ENCODE measurements at regions not wholly inside any gene's neighbourhood (a gene's known extent, or its start where the extent isn't known, plus 50 kb on each side); places are given as distances from the start of the nearest gene placed in this dataset.

DNA sequence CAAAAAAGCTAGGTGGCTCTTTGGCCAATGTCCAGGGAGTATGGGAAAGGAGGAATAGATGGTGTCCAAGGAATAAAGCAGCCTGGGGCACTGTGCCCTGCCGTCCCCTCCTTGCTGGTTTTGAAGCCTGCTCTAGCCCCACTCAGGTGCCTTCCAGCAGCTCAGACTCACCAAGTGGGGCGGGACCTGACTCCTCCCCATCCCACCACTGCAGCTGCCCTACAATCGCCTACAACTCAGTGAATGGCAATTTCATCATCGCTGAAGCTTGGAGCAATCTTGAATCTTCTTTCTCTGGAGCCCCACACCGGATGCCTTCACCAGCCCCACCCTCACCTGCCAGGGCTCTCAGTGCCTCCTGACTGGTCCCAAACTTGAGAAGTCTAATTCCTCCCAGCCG lies 56.4 kb upstream of the NXT1 start:
- TF ChIP-seq JUND (IDR thresholded peaks at IDR 0.05; ENCODE audit: low read depth, low read length), result no peak
- TF ChIP-seq, protein P1, sequence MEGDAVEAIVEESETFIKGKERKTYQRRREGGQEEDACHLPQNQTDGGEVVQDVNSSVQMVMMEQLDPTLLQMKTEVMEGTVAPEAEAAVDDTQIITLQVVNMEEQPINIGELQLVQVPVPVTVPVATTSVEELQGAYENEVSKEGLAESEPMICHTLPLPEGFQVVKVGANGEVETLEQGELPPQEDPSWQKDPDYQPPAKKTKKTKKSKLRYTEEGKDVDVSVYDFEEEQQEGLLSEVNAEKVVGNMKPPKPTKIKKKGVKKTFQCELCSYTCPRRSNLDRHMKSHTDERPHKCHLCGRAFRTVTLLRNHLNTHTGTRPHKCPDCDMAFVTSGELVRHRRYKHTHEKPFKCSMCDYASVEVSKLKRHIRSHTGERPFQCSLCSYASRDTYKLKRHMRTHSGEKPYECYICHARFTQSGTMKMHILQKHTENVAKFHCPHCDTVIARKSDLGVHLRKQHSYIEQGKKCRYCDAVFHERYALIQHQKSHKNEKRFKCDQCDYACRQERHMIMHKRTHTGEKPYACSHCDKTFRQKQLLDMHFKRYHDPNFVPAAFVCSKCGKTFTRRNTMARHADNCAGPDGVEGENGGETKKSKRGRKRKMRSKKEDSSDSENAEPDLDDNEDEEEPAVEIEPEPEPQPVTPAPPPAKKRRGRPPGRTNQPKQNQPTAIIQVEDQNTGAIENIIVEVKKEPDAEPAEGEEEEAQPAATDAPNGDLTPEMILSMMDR (IDR thresholded peaks at IDR 0.05 in 2 of 3, conservative IDR thresholded peaks at IDR 0.05 in 1 of 3; ENCODE audit: control insufficient read depth in 2 of 3, extremely low read depth in 1 of 3, insufficient read depth in 1 of 3, low read depth in 3 of 3, low read length in 3 of 3), result no peak
- TF ChIP-seq, protein P2, sequence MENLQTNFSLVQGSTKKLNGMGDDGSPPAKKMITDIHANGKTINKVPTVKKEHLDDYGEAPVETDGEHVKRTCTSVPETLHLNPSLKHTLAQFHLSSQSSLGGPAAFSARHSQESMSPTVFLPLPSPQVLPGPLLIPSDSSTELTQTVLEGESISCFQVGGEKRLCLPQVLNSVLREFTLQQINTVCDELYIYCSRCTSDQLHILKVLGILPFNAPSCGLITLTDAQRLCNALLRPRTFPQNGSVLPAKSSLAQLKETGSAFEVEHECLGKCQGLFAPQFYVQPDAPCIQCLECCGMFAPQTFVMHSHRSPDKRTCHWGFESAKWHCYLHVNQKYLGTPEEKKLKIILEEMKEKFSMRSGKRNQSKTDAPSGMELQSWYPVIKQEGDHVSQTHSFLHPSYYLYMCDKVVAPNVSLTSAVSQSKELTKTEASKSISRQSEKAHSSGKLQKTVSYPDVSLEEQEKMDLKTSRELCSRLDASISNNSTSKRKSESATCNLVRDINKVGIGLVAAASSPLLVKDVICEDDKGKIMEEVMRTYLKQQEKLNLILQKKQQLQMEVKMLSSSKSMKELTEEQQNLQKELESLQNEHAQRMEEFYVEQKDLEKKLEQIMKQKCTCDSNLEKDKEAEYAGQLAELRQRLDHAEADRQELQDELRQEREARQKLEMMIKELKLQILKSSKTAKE (IDR thresholded peaks at IDR 0.05; ENCODE audit: low read depth, poor library complexity, severe bottlenecking), result no peak
- no peak for TF ChIP-seq KAT2A (conservative IDR thresholded peaks at IDR 0.05; ENCODE audit: control insufficient read depth, low read depth, low read length)
- TF ChIP-seq EGR1 (IDR thresholded peaks at IDR 0.05; ENCODE audit: borderline replicate concordance in 1 of 2, low read depth in 2 of 2, low read length in 2 of 2), result no peak
- TF ChIP-seq, protein P3, sequence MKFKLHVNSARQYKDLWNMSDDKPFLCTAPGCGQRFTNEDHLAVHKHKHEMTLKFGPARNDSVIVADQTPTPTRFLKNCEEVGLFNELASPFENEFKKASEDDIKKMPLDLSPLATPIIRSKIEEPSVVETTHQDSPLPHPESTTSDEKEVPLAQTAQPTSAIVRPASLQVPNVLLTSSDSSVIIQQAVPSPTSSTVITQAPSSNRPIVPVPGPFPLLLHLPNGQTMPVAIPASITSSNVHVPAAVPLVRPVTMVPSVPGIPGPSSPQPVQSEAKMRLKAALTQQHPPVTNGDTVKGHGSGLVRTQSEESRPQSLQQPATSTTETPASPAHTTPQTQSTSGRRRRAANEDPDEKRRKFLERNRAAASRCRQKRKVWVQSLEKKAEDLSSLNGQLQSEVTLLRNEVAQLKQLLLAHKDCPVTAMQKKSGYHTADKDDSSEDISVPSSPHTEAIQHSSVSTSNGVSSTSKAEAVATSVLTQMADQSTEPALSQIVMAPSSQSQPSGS (IDR thresholded peaks at IDR 0.05; ENCODE audit: low read length), result no peak
- TF ChIP-seq RUNX3 (IDR thresholded peaks at IDR 0.05; ENCODE audit: low read length), result no peak
- TF ChIP-seq RELA (IDR thresholded peaks at IDR 0.05; ENCODE audit: borderline replicate concordance, partially characterized antibody), result no peak
- no peak for TF ChIP-seq POLR2AphosphoS5 (IDR thresholded peaks at IDR 0.05; ENCODE audit: low read length)

Measured in GM12878 (cell line).